GM12892 (cell line): ENCODE measurements at regions not wholly inside any gene's neighbourhood (a gene's known extent, or its start where the extent isn't known, plus 50 kb on each side); places are given as distances from the start of the nearest gene placed in this dataset.

Source experiments
- POLR2A ChIP-seq: IDR thresholded peaks from 2 replicates; pipeline ENCODE4 v1.6.1; 2011; ENCODE audit warnings: low read depth, low read length, control low read depth
- TAF1 ChIP-seq: IDR thresholded peaks from 2 replicates; pipeline ENCODE4 v1.6.1; 2011; ENCODE audit warnings: low read depth, mild to moderate bottlenecking, control low read depth, low read length, borderline replicate concordance

DNA sequence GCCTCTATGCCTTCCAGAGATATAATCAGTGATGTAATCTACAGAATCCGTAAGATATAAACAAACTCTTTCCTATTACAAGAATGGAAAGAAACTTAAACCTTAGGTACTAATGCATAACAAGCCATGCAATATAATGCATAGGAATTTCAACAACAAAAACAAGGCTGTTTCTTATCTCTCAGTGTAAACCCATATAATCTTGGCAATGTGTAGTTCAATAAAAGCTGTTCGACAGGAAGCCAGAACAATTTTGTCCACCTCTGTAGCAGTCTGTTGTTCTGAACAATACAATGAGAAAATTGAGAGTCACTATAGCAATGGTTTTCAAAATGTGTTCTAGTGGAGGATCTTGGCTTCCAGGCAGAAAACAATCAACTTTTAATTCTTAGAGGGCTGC is 111.5 kb upstream of the FREM2 start:
- no peak for TF ChIP-seq TAF1
- no peak for TF ChIP-seq POLR2A
